ENCODE measurements at regions not wholly inside any gene's neighbourhood (a gene's known extent, or its start where the extent isn't known, plus 50 kb on each side); places are given as distances from the start of the nearest gene placed in this dataset.

DNA sequence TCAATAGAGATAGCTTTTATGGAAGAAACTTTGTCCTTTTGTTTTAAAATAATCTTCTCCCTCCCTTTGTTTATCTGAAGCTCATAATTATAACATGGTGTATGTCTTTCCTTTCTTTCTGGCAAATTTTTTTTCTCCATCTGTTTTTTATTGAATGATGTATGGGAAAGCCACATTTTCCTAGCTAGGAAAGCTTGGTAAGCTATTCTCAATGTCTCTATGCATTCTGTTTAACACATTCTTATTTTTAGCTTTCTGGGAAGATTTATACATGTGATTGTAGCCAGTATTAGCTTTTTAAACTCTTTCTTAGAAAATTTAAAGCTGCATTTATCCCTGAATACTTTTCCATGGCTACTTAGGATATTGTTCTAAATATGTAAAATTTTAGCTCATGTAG is 124.9 kb upstream of the CSNK1A1L start:
- ATAC-seq (ENCODE audit: insufficient number of reproducible peaks, low FRiP score, low read depth): no peak

DNA sequence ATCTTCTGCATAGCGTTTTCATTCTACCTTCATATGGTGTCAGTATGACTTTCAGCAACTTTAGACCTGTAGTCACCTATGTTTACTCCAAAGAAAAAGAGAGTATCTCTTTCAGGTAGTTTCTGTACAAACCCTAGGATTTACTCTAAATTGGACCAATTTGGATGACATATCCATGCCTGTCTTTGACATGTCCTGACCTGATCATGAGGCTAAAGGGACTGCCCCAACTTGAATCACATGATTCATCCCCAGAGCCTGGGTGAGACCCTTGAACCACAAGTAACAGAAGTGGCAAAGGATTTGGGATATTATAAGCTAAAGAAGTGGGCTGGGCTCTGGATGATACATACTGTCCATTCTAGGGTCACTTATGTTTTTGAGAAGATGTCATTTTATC is 124.5 kb upstream of the CSNK1A1L start:
- Histone ChIP-seq H3K4me1 (ENCODE audit: control insufficient read depth in 1 of 2, low read depth in 2 of 2) (peaks cover 4 to 10% of the 10 kb centered on the region in 2 donors), H3K36me3 (no peaks in the 10 kb centered on the region), H3K27me3 (replicated peaks; ENCODE audit: insufficient read depth) (no peaks in the 10 kb centered on the region), H3K27ac (no peak overlapping the region), H3K9me3 (peaks cover 6% of the 10 kb centered on the region), H3K4me3 (no peak overlapping the region)
- TF ChIP-seq, protein P1, sequence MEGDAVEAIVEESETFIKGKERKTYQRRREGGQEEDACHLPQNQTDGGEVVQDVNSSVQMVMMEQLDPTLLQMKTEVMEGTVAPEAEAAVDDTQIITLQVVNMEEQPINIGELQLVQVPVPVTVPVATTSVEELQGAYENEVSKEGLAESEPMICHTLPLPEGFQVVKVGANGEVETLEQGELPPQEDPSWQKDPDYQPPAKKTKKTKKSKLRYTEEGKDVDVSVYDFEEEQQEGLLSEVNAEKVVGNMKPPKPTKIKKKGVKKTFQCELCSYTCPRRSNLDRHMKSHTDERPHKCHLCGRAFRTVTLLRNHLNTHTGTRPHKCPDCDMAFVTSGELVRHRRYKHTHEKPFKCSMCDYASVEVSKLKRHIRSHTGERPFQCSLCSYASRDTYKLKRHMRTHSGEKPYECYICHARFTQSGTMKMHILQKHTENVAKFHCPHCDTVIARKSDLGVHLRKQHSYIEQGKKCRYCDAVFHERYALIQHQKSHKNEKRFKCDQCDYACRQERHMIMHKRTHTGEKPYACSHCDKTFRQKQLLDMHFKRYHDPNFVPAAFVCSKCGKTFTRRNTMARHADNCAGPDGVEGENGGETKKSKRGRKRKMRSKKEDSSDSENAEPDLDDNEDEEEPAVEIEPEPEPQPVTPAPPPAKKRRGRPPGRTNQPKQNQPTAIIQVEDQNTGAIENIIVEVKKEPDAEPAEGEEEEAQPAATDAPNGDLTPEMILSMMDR (IDR thresholded peaks at IDR 0.05): no peak
- DNase-seq (ENCODE audit: low spot score): no peak
- no peak for ATAC-seq (ENCODE audit: insufficient number of reproducible peaks, low FRiP score, low read depth)

More for the DNA sequence above, 124.9 kb upstream of the CSNK1A1L start:
- Histone ChIP-seq H3K4me1 (ENCODE audit: control insufficient read depth in 1 of 2, low read depth in 2 of 2) (peaks cover 4 to 6% of the 10 kb centered on the region in 2 donors), H3K4me3 (no peak overlapping the region), H3K27me3 (replicated peaks; ENCODE audit: insufficient read depth) (no peaks in the 10 kb centered on the region), H3K36me3 (no peaks in the 10 kb centered on the region), H3K27ac (no peak overlapping the region), H3K9me3 (peaks cover 6% of the 10 kb centered on the region)
- TF ChIP-seq, protein P1 (IDR thresholded peaks at IDR 0.05): no peak
- DNase-seq (ENCODE audit: low spot score): no peak

DNA sequence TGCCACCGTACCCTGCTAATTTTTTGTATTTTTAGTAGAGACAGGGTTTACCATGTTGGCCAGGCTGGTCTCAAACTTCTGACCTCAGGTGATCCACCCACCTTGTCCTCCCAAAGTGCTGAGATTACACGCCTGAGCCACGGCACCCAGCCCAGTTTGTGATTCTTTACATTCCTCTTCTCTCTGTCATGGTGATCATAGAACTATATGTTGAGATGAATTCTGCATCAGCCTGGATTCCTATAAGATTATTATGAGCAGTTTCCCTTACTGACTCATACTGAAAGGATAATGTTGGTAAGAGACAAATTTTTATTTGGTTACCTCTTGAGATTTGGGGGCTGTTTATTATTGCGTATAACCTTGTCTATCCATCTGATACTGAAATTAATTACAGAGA is 121.5 kb upstream of the CSNK1A1L start:
- H3K36me3 ChIP-seq: no peaks in the 10 kb centered on the region
- peaks cover 4 to 11% of the 10 kb centered on the region in 2 donors for H3K4me1 ChIP-seq (ENCODE audit: control insufficient read depth in 1 of 2, low read depth in 2 of 2)
- no peak for DNase-seq (ENCODE audit: low spot score)
- no peak for ATAC-seq (ENCODE audit: insufficient number of reproducible peaks, low FRiP score, low read depth)
- H3K9me3 ChIP-seq: peaks cover 3% of the 10 kb centered on the region
- H3K4me3 ChIP-seq: no peak overlapping the region
- H3K27ac ChIP-seq: no peak overlapping the region
- TF ChIP-seq, protein P1 (IDR thresholded peaks at IDR 0.05): no peak
- H3K27me3 ChIP-seq (replicated peaks; ENCODE audit: insufficient read depth): no peaks in the 10 kb centered on the region

GRCh38 chr13:37225414-37226070 is 120.1 kb upstream of the CSNK1A1L start:
- ATAC-seq (ENCODE audit: insufficient number of reproducible peaks, low FRiP score, low read depth): no peak

DNA sequence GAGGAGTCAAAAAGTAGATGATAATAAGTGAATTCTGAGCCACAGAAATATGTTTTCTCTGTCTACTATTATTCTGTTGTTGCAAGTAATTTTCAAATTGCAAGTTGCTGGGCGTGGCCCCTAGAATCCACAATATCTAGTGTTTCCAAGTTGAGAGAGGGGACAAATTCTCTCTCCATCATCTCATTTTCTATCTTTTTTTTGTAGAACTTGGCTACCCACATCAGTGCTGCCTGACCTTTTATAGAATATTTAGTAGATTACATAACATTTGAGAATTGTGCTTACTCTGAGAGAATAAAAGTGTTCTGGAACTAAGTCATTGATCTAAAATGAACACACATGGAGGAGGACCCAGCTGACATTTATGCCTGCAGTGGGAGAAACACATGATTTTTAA is 110.9 kb upstream of the CSNK1A1L start:
- DNase-seq (ENCODE audit: low spot score): no peak
- H3K27me3 ChIP-seq (replicated peaks; ENCODE audit: insufficient read depth): no peaks in the 10 kb centered on the region
- no peaks in the 10 kb centered on the region for H3K9me3 ChIP-seq
- H3K4me3 ChIP-seq: no peak overlapping the region
- no peaks in the 10 kb centered on the region for H3K36me3 ChIP-seq
- no peak for ATAC-seq (ENCODE audit: insufficient number of reproducible peaks, low FRiP score, low read depth)
- H3K27ac ChIP-seq: no peak overlapping the region
- H3K4me1 ChIP-seq (ENCODE audit: control insufficient read depth in 1 of 2, low read depth in 2 of 2): no peaks in the 10 kb centered on the region
- TF ChIP-seq, protein P1 (IDR thresholded peaks at IDR 0.05): no peak

More at GRCh38 chr13:37225414-37226070, 120.1 kb upstream of the CSNK1A1L start:
- H3K4me1 ChIP-seq (ENCODE audit: control insufficient read depth in 1 of 2, low read depth in 2 of 2): peaks cover 4 to 11% of the 10 kb centered on the region in 2 donors
- no peak for DNase-seq (ENCODE audit: low spot score)
- H3K36me3 ChIP-seq: no peaks in the 10 kb centered on the region
- H3K4me3 ChIP-seq: no peak overlapping the region
- peaks cover 3% of the 10 kb centered on the region for H3K9me3 ChIP-seq
- peak overlapping the region; percentile 57 for H3K27ac ChIP-seq
- H3K27me3 ChIP-seq (replicated peaks; ENCODE audit: insufficient read depth): no peaks in the 10 kb centered on the region
- TF ChIP-seq, protein P1 (IDR thresholded peaks at IDR 0.05): no peak

All from thoracic aorta (tissue), 2 donors.